MM.1S (cell line): ENCODE measurements at regions not wholly inside any gene's neighbourhood (a gene's known extent, or its start where the extent isn't known, plus 50 kb on each side); places are given as distances from the start of the nearest gene placed in this dataset.

Source experiments
- CTCF ChIP-seq: fragments of 300-600 bp; sonication (generic); IDR thresholded peaks from 2 replicates; pipeline ENCODE4 v1.5.1; 2016; ENCODE audit warnings: antibody characterized with exemption, low read length, mixed read lengths
- EZH2 ChIP-seq: fragments of 300-600 bp; sonication (generic); optimal IDR thresholded peaks from 2 replicates; pipeline ENCODE3; 2017; ENCODE audit warnings: low read depth, mild to moderate bottlenecking, antibody characterized with exemption, low read length, mixed read lengths

- TF ChIP-seq CTCF (no peak), EZH2 (no peak)
These were observed 130.1 kb upstream of the GALNT5 start for GRCh38 chr2:157127249-157128012.
